ENCODE measurements at regions not wholly inside any gene's neighbourhood (a gene's known extent, or its start where the extent isn't known, plus 50 kb on each side); places are given as distances from the start of the nearest gene placed in this dataset.

GRCh38 chr13:73521985-73522524 is 463.2 kb downstream of the KLF5 start:
- TF ChIP-seq CTCF (conservative IDR thresholded peaks at IDR 0.05; ENCODE audit: low read length), result no peak
- TF ChIP-seq EZH2phosphoT487 (IDR thresholded peaks at IDR 0.05; ENCODE audit: borderline replicate concordance, low read depth, low read length), result no peak
